ENCODE measurements at regions not wholly inside any gene's neighbourhood (a gene's known extent, or its start where the extent isn't known, plus 50 kb on each side); places are given as distances from the start of the nearest gene placed in this dataset.

DNA sequence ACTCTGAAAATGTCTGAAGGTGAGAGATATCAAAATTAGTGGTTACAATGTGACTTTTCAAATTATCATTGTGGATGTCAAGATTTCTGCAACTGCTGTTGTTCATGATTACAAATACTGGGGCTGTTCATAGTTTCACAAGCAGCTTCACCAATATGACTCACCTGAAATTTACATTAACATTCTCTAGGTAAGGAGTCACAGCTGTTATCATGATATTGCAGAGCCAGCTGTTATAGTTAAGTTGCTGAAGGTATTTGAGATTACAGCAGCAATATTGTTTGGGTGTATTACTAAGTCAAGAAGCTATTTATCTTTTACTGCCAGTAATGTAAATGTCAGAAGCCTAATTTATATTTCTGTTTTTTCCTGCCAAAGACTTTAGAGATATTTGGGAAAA is 140.0 kb downstream of the MC4R start:
- TF ChIP-seq, protein P1, sequence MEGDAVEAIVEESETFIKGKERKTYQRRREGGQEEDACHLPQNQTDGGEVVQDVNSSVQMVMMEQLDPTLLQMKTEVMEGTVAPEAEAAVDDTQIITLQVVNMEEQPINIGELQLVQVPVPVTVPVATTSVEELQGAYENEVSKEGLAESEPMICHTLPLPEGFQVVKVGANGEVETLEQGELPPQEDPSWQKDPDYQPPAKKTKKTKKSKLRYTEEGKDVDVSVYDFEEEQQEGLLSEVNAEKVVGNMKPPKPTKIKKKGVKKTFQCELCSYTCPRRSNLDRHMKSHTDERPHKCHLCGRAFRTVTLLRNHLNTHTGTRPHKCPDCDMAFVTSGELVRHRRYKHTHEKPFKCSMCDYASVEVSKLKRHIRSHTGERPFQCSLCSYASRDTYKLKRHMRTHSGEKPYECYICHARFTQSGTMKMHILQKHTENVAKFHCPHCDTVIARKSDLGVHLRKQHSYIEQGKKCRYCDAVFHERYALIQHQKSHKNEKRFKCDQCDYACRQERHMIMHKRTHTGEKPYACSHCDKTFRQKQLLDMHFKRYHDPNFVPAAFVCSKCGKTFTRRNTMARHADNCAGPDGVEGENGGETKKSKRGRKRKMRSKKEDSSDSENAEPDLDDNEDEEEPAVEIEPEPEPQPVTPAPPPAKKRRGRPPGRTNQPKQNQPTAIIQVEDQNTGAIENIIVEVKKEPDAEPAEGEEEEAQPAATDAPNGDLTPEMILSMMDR (IDR thresholded peaks at IDR 0.05): no peak
- no peak for TF ChIP-seq POLR2A (IDR thresholded peaks at IDR 0.05)

Measured in heart left ventricle (tissue), 13 donors.